ENCODE measurements at regions not wholly inside any gene's neighbourhood (a gene's known extent, or its start where the extent isn't known, plus 50 kb on each side); places are given as distances from the start of the nearest gene placed in this dataset.

DNA sequence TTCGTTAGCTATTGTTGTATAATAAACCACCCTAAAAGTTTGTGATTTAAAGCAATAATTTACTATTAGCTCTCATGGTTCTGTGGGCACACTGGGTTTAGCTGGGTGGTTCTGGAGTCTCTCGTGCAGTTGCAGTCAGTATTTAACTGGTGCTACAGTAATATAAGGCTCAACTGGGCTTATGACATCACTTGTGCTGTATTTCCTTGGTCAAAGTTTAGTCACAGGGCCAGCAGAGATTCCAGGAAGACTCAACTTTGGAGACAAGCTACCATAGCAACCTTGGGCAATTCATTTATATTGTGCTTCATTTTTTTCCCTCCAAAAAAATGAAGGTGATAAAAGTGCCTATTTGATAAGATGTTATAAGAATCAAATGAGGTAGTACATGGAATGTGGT, 204.2 kb upstream of the GUCY1A2 start:
- no TSS peak for BruUV-seq (replicated peaks)
- no peaks in the 10 kb centered on the region for H3K27me3 ChIP-seq (replicated peaks; ENCODE audit: control insufficient read depth, insufficient read depth, low read length)
- Mint-ChIP-seq H3K4me3 (ENCODE audit: unreplicated experiment) (no peak overlapping the region), H3K4me1 (ENCODE audit: low read depth, unreplicated experiment) (no peaks in the 10 kb centered on the region), H3K27ac (ENCODE audit: unreplicated experiment) (no peak overlapping the region), H3K36me3 (ENCODE audit: insufficient read depth, unreplicated experiment) (no peaks in the 10 kb centered on the region), H3K9me3 (ENCODE audit: unreplicated experiment) (no peaks in the 10 kb centered on the region), H3K27me3 (ENCODE audit: insufficient read depth, unreplicated experiment) (peaks cover 4% of the 10 kb centered on the region)
- ChIA-PET CTCF (no interaction called here), POLR2A (no interaction called here)
- no peaks in the 10 kb centered on the region for H3K36me3 ChIP-seq (ENCODE audit: control insufficient read depth, insufficient read depth, low read length)
- TF ChIP-seq, protein P1, sequence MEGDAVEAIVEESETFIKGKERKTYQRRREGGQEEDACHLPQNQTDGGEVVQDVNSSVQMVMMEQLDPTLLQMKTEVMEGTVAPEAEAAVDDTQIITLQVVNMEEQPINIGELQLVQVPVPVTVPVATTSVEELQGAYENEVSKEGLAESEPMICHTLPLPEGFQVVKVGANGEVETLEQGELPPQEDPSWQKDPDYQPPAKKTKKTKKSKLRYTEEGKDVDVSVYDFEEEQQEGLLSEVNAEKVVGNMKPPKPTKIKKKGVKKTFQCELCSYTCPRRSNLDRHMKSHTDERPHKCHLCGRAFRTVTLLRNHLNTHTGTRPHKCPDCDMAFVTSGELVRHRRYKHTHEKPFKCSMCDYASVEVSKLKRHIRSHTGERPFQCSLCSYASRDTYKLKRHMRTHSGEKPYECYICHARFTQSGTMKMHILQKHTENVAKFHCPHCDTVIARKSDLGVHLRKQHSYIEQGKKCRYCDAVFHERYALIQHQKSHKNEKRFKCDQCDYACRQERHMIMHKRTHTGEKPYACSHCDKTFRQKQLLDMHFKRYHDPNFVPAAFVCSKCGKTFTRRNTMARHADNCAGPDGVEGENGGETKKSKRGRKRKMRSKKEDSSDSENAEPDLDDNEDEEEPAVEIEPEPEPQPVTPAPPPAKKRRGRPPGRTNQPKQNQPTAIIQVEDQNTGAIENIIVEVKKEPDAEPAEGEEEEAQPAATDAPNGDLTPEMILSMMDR (IDR thresholded peaks at IDR 0.05; ENCODE audit: insufficient read depth in 1 of 2, low read depth in 1 of 2, low read length in 1 of 2, severe bottlenecking in 1 of 2, unreplicated experiment in 1 of 2), result no peak
- no peaks in the 10 kb centered on the region for H3K9me3 ChIP-seq
- intact Hi-C loops (cut with micrococcal nuclease; ENCODE audit: unreplicated experiment), result no loop called here
- no peaks in the 10 kb centered on the region for H3K4me1 ChIP-seq
- DNase-seq, result no peak
- H3K4me3 ChIP-seq (ENCODE audit: low read depth, low read length), result no peak overlapping the region

DNA sequence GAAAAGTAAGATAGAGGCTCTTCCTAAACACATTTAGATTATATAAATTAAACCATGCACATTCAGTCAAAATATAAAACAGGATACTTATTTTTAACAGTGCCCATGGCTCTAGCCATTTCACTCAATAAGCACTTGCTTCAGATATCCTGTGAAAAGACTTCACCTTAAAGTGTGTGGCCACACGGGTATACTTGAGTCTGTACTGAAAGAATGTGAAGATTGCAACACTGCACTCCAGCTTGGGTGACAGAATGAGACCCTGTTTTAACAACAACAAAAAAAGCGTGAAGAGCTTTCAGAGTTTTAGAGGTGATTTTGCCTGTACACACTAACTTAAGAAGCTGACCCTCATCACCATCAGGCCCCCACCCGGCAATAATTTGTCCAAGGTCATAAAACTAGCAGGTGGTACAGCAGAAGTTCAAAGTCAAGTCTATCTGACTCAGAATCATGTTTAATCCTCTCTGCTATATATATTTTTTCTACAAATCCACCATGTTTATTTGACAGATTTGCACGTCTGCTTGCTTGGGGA, 203.5 kb upstream of the GUCY1A2 start:
- Histone ChIP-seq H3K9me3 (no peaks in the 10 kb centered on the region), H3K4me1 (no peaks in the 10 kb centered on the region), H3K36me3 (ENCODE audit: control insufficient read depth, insufficient read depth, low read length) (no peaks in the 10 kb centered on the region), H3K27me3 (replicated peaks; ENCODE audit: control insufficient read depth, insufficient read depth, low read length) (no peaks in the 10 kb centered on the region), H3K4me3 (ENCODE audit: low read depth, low read length) (no peak overlapping the region)
- intact Hi-C loops (cut with micrococcal nuclease; ENCODE audit: unreplicated experiment), result no loop called here
- peaks cover 4% of the 10 kb centered on the region for H3K27me3 Mint-ChIP-seq (ENCODE audit: insufficient read depth, unreplicated experiment)
- no peaks in the 10 kb centered on the region for H3K36me3 Mint-ChIP-seq (ENCODE audit: insufficient read depth, unreplicated experiment)
- DNase-seq, result no peak
- H3K9me3 Mint-ChIP-seq (ENCODE audit: unreplicated experiment), result no peaks in the 10 kb centered on the region
- ChIA-PET CTCF (no interaction called here), POLR2A (no interaction called here)
- TF ChIP-seq, protein P1 (IDR thresholded peaks at IDR 0.05; ENCODE audit: insufficient read depth in 1 of 2, low read depth in 1 of 2, low read length in 1 of 2, severe bottlenecking in 1 of 2, unreplicated experiment in 1 of 2), result no peak
- H3K27ac Mint-ChIP-seq (ENCODE audit: unreplicated experiment), result no peak overlapping the region
- no peaks in the 10 kb centered on the region for H3K4me1 Mint-ChIP-seq (ENCODE audit: low read depth, unreplicated experiment)
- BruUV-seq (replicated peaks), result no TSS peak
- H3K4me3 Mint-ChIP-seq (ENCODE audit: unreplicated experiment), result no peak overlapping the region

DNA sequence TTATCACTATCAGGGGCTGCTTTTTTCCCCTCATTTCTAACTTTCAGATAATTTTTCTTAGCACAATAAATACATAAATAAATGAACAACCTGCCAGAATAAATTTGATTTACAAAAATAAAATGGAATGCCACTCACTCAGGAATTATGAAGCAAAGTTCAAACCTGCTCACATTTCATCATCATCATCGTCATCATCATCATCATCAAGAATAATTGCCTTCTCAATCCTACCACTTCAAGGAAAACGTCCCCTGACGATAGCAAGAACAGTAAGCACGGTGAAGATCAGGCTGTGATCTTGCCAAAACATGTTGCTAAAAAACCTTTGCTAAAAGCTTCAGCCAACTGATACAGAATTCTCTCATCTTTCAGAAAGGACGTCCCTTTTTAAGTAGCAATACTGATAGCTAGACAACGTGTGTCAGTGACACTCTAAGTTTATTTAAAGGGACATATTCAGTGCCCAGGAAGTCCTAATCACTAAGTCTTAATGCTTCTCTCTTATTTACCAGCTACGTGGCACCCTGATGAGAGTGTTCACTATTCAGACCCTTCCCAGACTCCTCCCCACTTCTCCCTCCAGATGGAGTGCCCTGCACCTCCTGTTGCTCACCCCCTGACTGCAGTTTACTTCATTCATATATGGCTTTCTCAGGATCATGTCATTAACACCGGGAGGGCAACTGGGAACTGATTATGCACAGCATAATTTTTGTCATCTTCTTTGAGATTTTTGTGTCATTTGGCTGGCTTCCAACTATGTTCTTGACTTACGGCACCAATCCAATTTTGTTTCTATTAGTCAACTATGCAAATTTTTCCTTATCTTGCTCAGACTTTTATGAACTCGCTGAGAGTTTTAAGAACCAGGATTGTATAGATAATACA, 200.1 kb upstream of the GUCY1A2 start:
- no peaks in the 10 kb centered on the region for H3K27me3 Mint-ChIP-seq (ENCODE audit: insufficient read depth, unreplicated experiment)
- ChIA-PET POLR2A (no interaction called here), CTCF (no interaction called here)
- peaks cover 6% of the 10 kb centered on the region for H3K4me1 Mint-ChIP-seq (ENCODE audit: low read depth, unreplicated experiment)
- no peaks in the 10 kb centered on the region for H3K9me3 ChIP-seq
- H3K4me1 ChIP-seq, result no peaks in the 10 kb centered on the region
- TF ChIP-seq, protein P1 (IDR thresholded peaks at IDR 0.05; ENCODE audit: insufficient read depth in 1 of 2, low read depth in 1 of 2, low read length in 1 of 2, severe bottlenecking in 1 of 2, unreplicated experiment in 1 of 2), result no peak
- no peak for DNase-seq
- H3K36me3 Mint-ChIP-seq (ENCODE audit: insufficient read depth, unreplicated experiment), result no peaks in the 10 kb centered on the region
- H3K4me3 Mint-ChIP-seq (ENCODE audit: unreplicated experiment), result no peak overlapping the region
- no peak overlapping the region for H3K27ac Mint-ChIP-seq (ENCODE audit: unreplicated experiment)
- no peaks in the 10 kb centered on the region for H3K36me3 ChIP-seq (ENCODE audit: control insufficient read depth, insufficient read depth, low read length)
- intact Hi-C loops (cut with micrococcal nuclease; ENCODE audit: unreplicated experiment), result no loop called here
- H3K27me3 ChIP-seq (replicated peaks; ENCODE audit: control insufficient read depth, insufficient read depth, low read length), result no peaks in the 10 kb centered on the region
- no peaks in the 10 kb centered on the region for H3K9me3 Mint-ChIP-seq (ENCODE audit: unreplicated experiment)
- H3K4me3 ChIP-seq (ENCODE audit: low read depth, low read length), result no peak overlapping the region
- no TSS peak for BruUV-seq (replicated peaks)

Measured in Caco-2 (cell line).